ENCODE measurements at regions not wholly inside any gene's neighbourhood (a gene's known extent, or its start where the extent isn't known, plus 50 kb on each side); places are given as distances from the start of the nearest gene placed in this dataset.
A peak's percentile ranks its signal among the peaks of the same experiment; 100 is the strongest.

- no peaks in the 10 kb centered on the region for H3K9me3 ChIP-seq
- no peak overlapping the region for H3K27ac ChIP-seq
- H3K27me3 ChIP-seq (replicated peaks in 1 of 7) = peaks cover 0 to 9% (median 0%) of the 10 kb centered on the region in 7 donors
- peak; percentile 61 for DNase-seq
- WGBS, 5 donors = 61 to 72% (median 67%) methylated on average over 27 to 29 of the region's 29 CpGs
- TF ChIP-seq CTCF (IDR thresholded peaks at IDR 0.05 in 8 of 11, conservative IDR thresholded peaks at IDR 0.05 in 3 of 11) = no peak
- no peak for TF ChIP-seq POLR2AphosphoS5 (IDR thresholded peaks at IDR 0.05)
- no peak for TF ChIP-seq POLR2A (IDR thresholded peaks at IDR 0.05)
- intact Hi-C loops (cut with DNase I; ENCODE audit: low total_unique reads) = no loop called here
- H3K4me3 ChIP-seq = no peak overlapping the region
- no peaks in the 10 kb centered on the region for H3K36me3 ChIP-seq
- H3K4me1 ChIP-seq = no peaks in the 10 kb centered on the region
Observed at GRCh38 chr19:30070198-30070967, 128.3 kb downstream of the URI1 start.

GRCh38 chr19:30070968-30071632, 129.1 kb downstream of the URI1 start:
- intact Hi-C loops (cut with DNase I; ENCODE audit: low total_unique reads) = no loop called here
- TF ChIP-seq CTCF (IDR thresholded peaks at IDR 0.05 in 8 of 11, conservative IDR thresholded peaks at IDR 0.05 in 3 of 11) = no peak
- TF ChIP-seq POLR2AphosphoS5 (IDR thresholded peaks at IDR 0.05) = no peak
- no peak for TF ChIP-seq POLR2A (IDR thresholded peaks at IDR 0.05)
- H3K4me3 ChIP-seq = no peak overlapping the region
- peaks cover 0 to 11% (median 0%) of the 10 kb centered on the region in 7 donors for H3K27me3 ChIP-seq (replicated peaks in 1 of 7)
- peak; percentile 69 for DNase-seq
- no peaks in the 10 kb centered on the region for H3K36me3 ChIP-seq
- no peaks in the 10 kb centered on the region for H3K4me1 ChIP-seq
- WGBS, 5 donors = 74 to 87% (median 84%) methylated on average over 21 to 26 of the region's 26 CpGs
- no peaks in the 10 kb centered on the region for H3K9me3 ChIP-seq
- H3K27ac ChIP-seq = no peak overlapping the region

- intact Hi-C loops (cut with DNase I; ENCODE audit: low total_unique reads) = no loop called here
- 93 to 96% (median 94%) methylated on average over 15 of the region's 15 CpGs for WGBS, 5 donors
- peak; percentile 42 for DNase-seq
Observed at GRCh38 chr19:30071871-30072270, 129.8 kb downstream of the URI1 start.

More at GRCh38 chr19:30071871-30072270, 129.8 kb downstream of the URI1 start:
- TF ChIP-seq POLR2AphosphoS5 (IDR thresholded peaks at IDR 0.05) (no peak), POLR2A (IDR thresholded peaks at IDR 0.05) (no peak), CTCF (IDR thresholded peaks at IDR 0.05 in 8 of 11, conservative IDR thresholded peaks at IDR 0.05 in 3 of 11) (no peak)
- no peaks in the 10 kb centered on the region for H3K36me3 ChIP-seq
- no peaks in the 10 kb centered on the region for H3K9me3 ChIP-seq
- H3K27ac ChIP-seq = no peak overlapping the region
- no peak overlapping the region for H3K4me3 ChIP-seq
- H3K4me1 ChIP-seq = no peaks in the 10 kb centered on the region
- peaks cover 0 to 16% (median 0%) of the 10 kb centered on the region in 7 donors for H3K27me3 ChIP-seq (replicated peaks in 1 of 7)
